Left lung (tissue), 4 donors: ENCODE measurements at regions not wholly inside any gene's neighbourhood (a gene's known extent, or its start where the extent isn't known, plus 50 kb on each side); places are given as distances from the start of the nearest gene placed in this dataset.

Source experiments
- ATAC-seq: fragments of 200-7000 bp; cut with Tn5 transposase; one replicate; pipeline ENCODE4 v1.9.1; 2020; ENCODE audit warnings: moderate library complexity
- DNase-seq, 4 donors: peaks; one replicate each; pipeline ENCODE4 v3.0.0-alpha.2; 2013 to 2020
- H3K27ac ChIP-seq, 2 donors: fragments of 200-600 bp; sonication (generic) in 1 of 2; one replicate each; pipeline versions ENCODE4 v1.5.0 to v1.8.0; 2020 to 2021
- H3K27me3 ChIP-seq, 2 donors: fragments of 200-600 bp; sonication (generic) in 1 of 2; one replicate each; pipeline versions ENCODE4 v1.5.0 to v1.8.0; 2020 to 2021
- H3K36me3 ChIP-seq, 2 donors: fragments of 200-600 bp; sonication (generic) in 1 of 2; one replicate each; pipeline versions ENCODE4 v1.5.0 to v1.8.0; 2020 to 2021
- H3K4me1 ChIP-seq, 2 donors: fragments of 200-600 bp; one replicate each; pipeline ENCODE4 v1.8.0; 2021
- H3K4me3 ChIP-seq, 2 donors: fragments of 200-600 bp; sonication (generic) in 1 of 2; one replicate each; pipeline versions ENCODE4 v1.5.0 to v1.8.0; 2020 to 2021; ENCODE audit warnings: mild to moderate bottlenecking in 1 of 2
- H3K9me3 ChIP-seq, 2 donors: fragments of 200-600 bp; sonication (generic) in 1 of 2; one replicate each; pipeline versions ENCODE4 v1.5.0 to v1.8.0; 2020 to 2021
- intact Hi-C, 2 donors: fragments of 100-400 bp; cut with DNase I; formaldehyde crosslinking; loops; one replicate each; pipeline versions ENCODE4 v1.11.2 to v1.14.2; 2022
- TF ChIP-seq, protein P1 (sequence below), 2 donors: fragments of 200-600 bp; sonication (generic) in 1 of 2; IDR thresholded peaks; one replicate each; pipeline versions ENCODE4 v1.5.0 to v1.8.0; 2021; ENCODE audit warnings: antibody characterized with exemption in 2 of 2
- donor health status: DM: no; HTN: yes; CAD: no.
- donor health status: DM: no; HTN: no; CAD: no.

DNA sequence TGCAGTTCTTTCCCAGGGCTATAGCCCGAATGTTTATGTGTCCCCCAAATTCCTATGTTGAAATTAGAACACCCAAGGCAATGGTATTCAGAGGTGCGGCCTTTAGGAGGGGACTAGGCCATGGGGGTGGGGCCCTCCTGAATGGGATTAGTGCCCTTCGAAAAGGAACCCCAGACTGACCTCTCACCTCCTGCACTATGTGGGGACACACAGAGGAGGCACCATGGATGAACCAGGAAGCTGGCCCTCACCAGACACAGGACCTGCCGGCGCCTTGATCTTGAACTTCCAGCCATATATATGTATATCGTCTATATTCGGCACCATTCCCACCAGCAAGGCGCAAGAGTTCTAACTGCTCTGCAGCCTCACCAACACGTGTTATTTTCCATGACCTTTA lies 101.5 kb upstream of the BHLHE23 start:
- Histone ChIP-seq H3K27me3 (peaks cover 0 to 69% of the 10 kb centered on the region in 2 donors), H3K4me1 (no peaks in the 10 kb centered on the region), H3K36me3 (no peaks in the 10 kb centered on the region), H3K4me3 (no peak overlapping the region), H3K9me3 (peaks cover 0 to 25% of the 10 kb centered on the region in 2 donors), H3K27ac (no peak overlapping the region)
- TF ChIP-seq, protein P1, sequence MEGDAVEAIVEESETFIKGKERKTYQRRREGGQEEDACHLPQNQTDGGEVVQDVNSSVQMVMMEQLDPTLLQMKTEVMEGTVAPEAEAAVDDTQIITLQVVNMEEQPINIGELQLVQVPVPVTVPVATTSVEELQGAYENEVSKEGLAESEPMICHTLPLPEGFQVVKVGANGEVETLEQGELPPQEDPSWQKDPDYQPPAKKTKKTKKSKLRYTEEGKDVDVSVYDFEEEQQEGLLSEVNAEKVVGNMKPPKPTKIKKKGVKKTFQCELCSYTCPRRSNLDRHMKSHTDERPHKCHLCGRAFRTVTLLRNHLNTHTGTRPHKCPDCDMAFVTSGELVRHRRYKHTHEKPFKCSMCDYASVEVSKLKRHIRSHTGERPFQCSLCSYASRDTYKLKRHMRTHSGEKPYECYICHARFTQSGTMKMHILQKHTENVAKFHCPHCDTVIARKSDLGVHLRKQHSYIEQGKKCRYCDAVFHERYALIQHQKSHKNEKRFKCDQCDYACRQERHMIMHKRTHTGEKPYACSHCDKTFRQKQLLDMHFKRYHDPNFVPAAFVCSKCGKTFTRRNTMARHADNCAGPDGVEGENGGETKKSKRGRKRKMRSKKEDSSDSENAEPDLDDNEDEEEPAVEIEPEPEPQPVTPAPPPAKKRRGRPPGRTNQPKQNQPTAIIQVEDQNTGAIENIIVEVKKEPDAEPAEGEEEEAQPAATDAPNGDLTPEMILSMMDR (IDR thresholded peaks at IDR 0.05), result no peak
- intact Hi-C loops, result no loop called here
- DNase-seq, result peak in 1 of 4 donors; percentile 20
- ATAC-seq, result no peak

DNA sequence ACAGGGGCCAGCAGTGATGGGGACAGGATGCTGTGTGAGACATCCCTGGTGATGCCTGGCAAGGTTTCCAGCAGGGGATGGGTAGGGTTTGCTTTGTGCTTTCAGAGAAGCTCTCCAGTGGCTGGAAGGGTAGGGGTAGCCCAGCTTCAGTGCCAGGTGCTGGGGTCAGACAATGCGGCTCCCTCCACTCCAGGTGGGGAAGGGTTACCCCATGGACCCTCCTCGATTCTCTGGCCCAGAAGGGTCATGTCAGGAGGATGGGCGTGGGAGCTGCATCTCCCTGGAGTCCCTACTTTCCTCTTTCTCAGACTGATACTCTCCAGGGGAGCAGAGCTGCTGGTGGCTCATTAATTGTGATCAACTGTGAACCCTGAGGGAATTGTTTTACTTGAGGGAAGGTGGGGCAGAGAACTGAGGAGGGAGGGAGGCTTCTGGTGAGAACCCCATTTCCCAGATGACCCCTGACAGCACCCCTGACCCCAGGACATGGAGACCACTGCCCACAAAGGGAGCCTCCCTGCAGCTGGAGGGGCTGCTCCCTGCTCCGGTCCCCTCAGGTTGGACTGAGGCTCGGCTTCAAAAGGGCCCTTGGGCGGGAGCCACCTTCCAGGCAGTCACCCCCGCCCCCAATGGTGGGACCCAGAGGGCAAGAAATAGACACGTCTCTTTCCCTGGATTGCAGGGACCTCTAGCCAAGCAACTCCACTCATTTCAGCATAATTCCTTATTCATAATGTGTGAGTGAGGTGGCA lies 100.9 kb upstream of the BHLHE23 start:
- no peak overlapping the region for H3K4me3 ChIP-seq
- H3K36me3 ChIP-seq, result no peaks in the 10 kb centered on the region
- peaks cover 0 to 3% of the 10 kb centered on the region in 2 donors for H3K4me1 ChIP-seq
- DNase-seq (peak in 1 of 4 donors; percentile 47), ATAC-seq (no peak)
- intact Hi-C loops, result no loop called here
- H3K27me3 ChIP-seq, result peaks cover 0 to 69% of the 10 kb centered on the region in 2 donors
- peaks cover 0 to 25% of the 10 kb centered on the region in 2 donors for H3K9me3 ChIP-seq
- TF ChIP-seq, protein P1 (IDR thresholded peaks at IDR 0.05), result no peak
- no peak overlapping the region for H3K27ac ChIP-seq

DNA sequence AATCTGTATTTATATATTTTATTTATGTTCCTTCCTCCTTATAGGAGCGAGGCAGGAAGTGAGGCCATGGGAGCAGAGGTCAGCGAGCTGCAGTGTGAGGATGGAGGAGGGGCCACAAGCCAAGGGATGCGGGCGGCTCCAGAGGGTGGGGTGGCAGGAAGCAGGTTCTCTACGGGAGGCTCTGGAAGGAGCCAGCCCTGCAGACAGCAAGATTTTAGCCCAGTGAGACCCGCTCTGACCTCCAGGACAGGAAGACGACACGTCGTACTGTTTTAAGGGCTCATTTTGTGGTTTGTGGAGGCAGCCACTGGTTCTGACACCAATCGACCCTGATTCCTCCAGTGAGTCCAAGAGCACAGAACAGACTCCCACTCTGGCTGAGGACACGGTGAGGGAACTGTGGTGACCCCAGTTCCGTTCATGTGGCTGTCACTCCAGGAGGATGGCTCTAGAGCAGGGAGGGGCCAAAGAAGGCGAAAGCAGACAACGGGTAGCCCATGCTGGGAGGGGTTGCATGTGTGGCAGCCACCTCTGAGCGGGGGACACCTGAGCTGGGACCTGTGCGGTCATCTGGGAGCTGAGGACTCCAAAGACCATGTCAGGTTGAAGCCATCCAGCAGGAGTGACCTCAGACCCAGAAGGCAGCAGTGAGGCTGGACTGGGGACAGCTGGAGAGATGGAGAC lies 100.1 kb upstream of the BHLHE23 start:
- Histone ChIP-seq H3K36me3 (no peaks in the 10 kb centered on the region), H3K4me1 (peaks cover 1 to 8% of the 10 kb centered on the region in 2 donors), H3K4me3 (no peak overlapping the region), H3K27ac (no peak overlapping the region), H3K9me3 (peaks cover 0 to 20% of the 10 kb centered on the region in 2 donors), H3K27me3 (peaks cover 0 to 71% of the 10 kb centered on the region in 2 donors)
- DNase-seq (peak in 1 of 4 donors; percentile 52), ATAC-seq (no peak)
- TF ChIP-seq, protein P1 (IDR thresholded peaks at IDR 0.05), result no peak
- intact Hi-C loops, result no loop called here

DNA sequence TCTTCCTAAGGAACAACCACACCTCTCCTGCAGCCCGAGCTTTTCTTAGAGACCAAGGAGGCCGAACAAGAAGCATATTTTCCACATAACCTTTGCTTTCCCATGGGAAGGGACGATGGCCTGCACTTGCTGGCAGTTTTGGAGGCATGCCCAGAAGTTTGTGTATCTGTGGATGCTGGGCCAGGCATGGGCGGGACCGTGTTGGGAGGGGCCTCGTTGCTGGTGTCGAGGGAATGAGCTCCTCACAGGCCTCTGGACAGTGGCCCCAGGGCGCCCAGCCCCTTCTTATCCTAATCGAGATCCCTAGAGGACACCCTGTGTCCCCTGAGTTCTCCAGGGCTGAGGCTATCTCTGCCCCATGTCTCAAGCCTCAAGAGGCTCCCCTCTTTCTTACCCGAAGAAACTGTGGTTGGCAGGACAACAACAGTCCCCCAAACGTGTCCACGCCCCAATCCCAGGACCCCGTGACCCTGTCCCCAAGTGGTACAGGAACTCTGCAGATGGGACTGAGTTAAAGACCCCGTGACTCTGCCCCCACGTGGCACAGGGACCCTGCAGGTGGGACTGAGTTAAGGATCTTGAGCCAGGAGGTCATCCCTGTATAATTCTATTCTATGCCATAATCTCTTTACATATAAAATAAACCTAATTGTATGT lies 99.5 kb upstream of the BHLHE23 start:
- TF ChIP-seq, protein P1 (IDR thresholded peaks at IDR 0.05), result no peak
- ATAC-seq (no peak), DNase-seq (peak in 2 of 4 donors; percentile 19 to 64)
- intact Hi-C loops, result no loop called here
- Histone ChIP-seq H3K9me3 (peaks cover 0 to 14% of the 10 kb centered on the region in 2 donors), H3K4me1 (peaks cover 4 to 10% of the 10 kb centered on the region in 2 donors), H3K4me3 (no peak overlapping the region), H3K36me3 (no peaks in the 10 kb centered on the region), H3K27ac (no peak overlapping the region), H3K27me3 (peaks cover 0 to 75% of the 10 kb centered on the region in 2 donors)
